Tibial nerve (tissue), 3 donors: ENCODE measurements at regions not wholly inside any gene's neighbourhood (a gene's known extent, or its start where the extent isn't known, plus 50 kb on each side); places are given as distances from the start of the nearest gene placed in this dataset.

Experiments
- POLR2A ChIP-seq, 2 donors: fragments of 450-650 bp; IDR thresholded peaks; one replicate each; pipeline ENCODE4 v1.6.1; 2017; ENCODE audit warnings: antibody characterized with exemption in 2 of 2, mild to moderate bottlenecking in 2 of 2, moderate library complexity in 2 of 2
- TF ChIP-seq, protein P1 (sequence below), 5 experiments: fragments of 200-600 bp in 3 of 5; fragments of 450-650 bp in 2 of 5; sonication (generic) in 3 of 5; IDR thresholded peaks; one replicate each; pipeline ENCODE4 v1.5.1; 2016 to 2019; ENCODE audit warnings: antibody characterized with exemption in 5 of 5, mild to moderate bottlenecking in 3 of 5, moderate library complexity in 2 of 5

- TF ChIP-seq, protein P1, sequence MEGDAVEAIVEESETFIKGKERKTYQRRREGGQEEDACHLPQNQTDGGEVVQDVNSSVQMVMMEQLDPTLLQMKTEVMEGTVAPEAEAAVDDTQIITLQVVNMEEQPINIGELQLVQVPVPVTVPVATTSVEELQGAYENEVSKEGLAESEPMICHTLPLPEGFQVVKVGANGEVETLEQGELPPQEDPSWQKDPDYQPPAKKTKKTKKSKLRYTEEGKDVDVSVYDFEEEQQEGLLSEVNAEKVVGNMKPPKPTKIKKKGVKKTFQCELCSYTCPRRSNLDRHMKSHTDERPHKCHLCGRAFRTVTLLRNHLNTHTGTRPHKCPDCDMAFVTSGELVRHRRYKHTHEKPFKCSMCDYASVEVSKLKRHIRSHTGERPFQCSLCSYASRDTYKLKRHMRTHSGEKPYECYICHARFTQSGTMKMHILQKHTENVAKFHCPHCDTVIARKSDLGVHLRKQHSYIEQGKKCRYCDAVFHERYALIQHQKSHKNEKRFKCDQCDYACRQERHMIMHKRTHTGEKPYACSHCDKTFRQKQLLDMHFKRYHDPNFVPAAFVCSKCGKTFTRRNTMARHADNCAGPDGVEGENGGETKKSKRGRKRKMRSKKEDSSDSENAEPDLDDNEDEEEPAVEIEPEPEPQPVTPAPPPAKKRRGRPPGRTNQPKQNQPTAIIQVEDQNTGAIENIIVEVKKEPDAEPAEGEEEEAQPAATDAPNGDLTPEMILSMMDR (IDR thresholded peaks at IDR 0.05), result no peak
- no peak for TF ChIP-seq POLR2A (IDR thresholded peaks at IDR 0.05)
These were observed 83.9 kb downstream of the TMEM174 start for GRCh38 chr5:73256862-73257261.
